K562 (cell line): ENCODE measurements at regions not wholly inside any gene's neighbourhood (a gene's known extent, or its start where the extent isn't known, plus 50 kb on each side); places are given as distances from the start of the nearest gene placed in this dataset.

Experiments used
- CTCF ChIP-seq, 3 experiments: IDR thresholded peaks in 2 of 3; conservative IDR thresholded peaks in 1 of 3; 2 replicates each; pipeline ENCODE4 v1.5.1; 2011 to 2012; ENCODE audit warnings: low read length in 3 of 3, mild to moderate bottlenecking in 3 of 3, control low read depth in 2 of 3, improper control_type of control experiment in 1 of 3, inconsistent platforms in 1 of 3, low read depth in 1 of 3, mixed read lengths in 1 of 3, moderate library complexity in 1 of 3; ENCODE audit not compliant: insufficient read depth in 2 of 3
- EP300 ChIP-seq: IDR thresholded peaks from 2 replicates; pipeline ENCODE4 v1.6.1; 2012; ENCODE audit warnings: low read length, improper control_type of control experiment
- EZH2 ChIP-seq: IDR thresholded peaks from 2 replicates; pipeline ENCODE4 v1.6.1; 2012; ENCODE audit warnings: low read depth, mild to moderate bottlenecking, inconsistent platforms, low read length, borderline replicate concordance
- MIER1 ChIP-seq: fragments of 450-650 bp; IDR thresholded peaks from 2 replicates; pipeline ENCODE4 v1.6.1; 2016; ENCODE audit warnings: antibody characterized with exemption, mild to moderate bottlenecking, low read depth
- NCOA1 ChIP-seq: fragments of 450-650 bp; IDR thresholded peaks from 2 replicates; pipeline ENCODE4 v1.6.1; 2016; ENCODE audit warnings: low read depth
- POLR2A ChIP-seq: fragments of 450-650 bp; conservative IDR thresholded peaks from 2 replicates; pipeline ENCODE4 v1.6.1; 2016
- SMAD4 ChIP-seq: fragments of 250-450 bp; sonication (Bioruptor Pico); conservative IDR thresholded peaks from 2 replicates; pipeline ENCODE4 v1.8.0; 2021; ENCODE audit warnings: inconsistent platforms, mild to moderate bottlenecking, moderate library complexity
- TEAD4 ChIP-seq, 2 experiments: sonication (generic) in 1 of 2; formaldehyde crosslinking in 1 of 2; IDR thresholded peaks; 2 replicates each; pipeline versions ENCODE4 v1.6.1 to v1.8.0; 2012 to 2022; ENCODE audit warnings: borderline replicate concordance in 1 of 2, inconsistent platforms in 1 of 2, low read length in 1 of 2, mild to moderate bottlenecking in 1 of 2, missing genetic modification reagents in 1 of 2
- ZNF280B ChIP-seq: fragments of 250-450 bp; sonication (Bioruptor Pico); IDR thresholded peaks from 2 replicates; pipeline ENCODE4 v1.5.1; 2021; ENCODE audit warnings: mild to moderate bottlenecking
- TF ChIP-seq, protein P1 (sequence below): sonication (generic); formaldehyde crosslinking; IDR thresholded peaks from 2 replicates; pipeline ENCODE4 v1.8.0; 2022; ENCODE audit warnings: mild to moderate bottlenecking, missing genetic modification reagents, borderline replicate concordance
- TF ChIP-seq, protein P2 (sequence below): fragments of 250-450 bp; sonication (Bioruptor Pico); IDR thresholded peaks from 2 replicates; pipeline ENCODE4 v1.5.0; 2020; ENCODE audit warnings: mild to moderate bottlenecking, borderline replicate concordance

GRCh38 chr10:55793024-55793423 lies 568.0 kb downstream of the ZWINT start:
- TF ChIP-seq ZNF280B (CRISPR knock-in tag), result no peak
- TF ChIP-seq EP300, result no peak
- TF ChIP-seq EZH2, result no peak
- TF ChIP-seq CTCF (IDR thresholded peaks at IDR 0.05 in 2 of 3, conservative IDR thresholded peaks at IDR 0.05 in 1 of 3; ENCODE audit: insufficient read depth in 2 of 3, low read depth in 1 of 3, low read length in 3 of 3), result no peak
- TF ChIP-seq, protein P1, sequence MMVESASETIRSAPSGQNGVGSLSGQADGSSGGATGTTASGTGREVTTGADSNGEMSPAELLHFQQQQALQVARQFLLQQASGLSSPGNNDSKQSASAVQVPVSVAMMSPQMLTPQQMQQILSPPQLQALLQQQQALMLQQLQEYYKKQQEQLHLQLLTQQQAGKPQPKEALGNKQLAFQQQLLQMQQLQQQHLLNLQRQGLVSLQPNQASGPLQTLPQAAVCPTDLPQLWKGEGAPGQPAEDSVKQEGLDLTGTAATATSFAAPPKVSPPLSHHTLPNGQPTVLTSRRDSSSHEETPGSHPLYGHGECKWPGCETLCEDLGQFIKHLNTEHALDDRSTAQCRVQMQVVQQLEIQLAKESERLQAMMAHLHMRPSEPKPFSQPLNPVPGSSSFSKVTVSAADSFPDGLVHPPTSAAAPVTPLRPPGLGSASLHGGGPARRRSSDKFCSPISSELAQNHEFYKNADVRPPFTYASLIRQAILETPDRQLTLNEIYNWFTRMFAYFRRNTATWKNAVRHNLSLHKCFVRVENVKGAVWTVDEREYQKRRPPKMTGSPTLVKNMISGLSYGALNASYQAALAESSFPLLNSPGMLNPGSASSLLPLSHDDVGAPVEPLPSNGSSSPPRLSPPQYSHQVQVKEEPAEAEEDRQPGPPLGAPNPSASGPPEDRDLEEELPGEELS (CRISPR knock-in tag), result no peak
- TF ChIP-seq, protein P2, sequence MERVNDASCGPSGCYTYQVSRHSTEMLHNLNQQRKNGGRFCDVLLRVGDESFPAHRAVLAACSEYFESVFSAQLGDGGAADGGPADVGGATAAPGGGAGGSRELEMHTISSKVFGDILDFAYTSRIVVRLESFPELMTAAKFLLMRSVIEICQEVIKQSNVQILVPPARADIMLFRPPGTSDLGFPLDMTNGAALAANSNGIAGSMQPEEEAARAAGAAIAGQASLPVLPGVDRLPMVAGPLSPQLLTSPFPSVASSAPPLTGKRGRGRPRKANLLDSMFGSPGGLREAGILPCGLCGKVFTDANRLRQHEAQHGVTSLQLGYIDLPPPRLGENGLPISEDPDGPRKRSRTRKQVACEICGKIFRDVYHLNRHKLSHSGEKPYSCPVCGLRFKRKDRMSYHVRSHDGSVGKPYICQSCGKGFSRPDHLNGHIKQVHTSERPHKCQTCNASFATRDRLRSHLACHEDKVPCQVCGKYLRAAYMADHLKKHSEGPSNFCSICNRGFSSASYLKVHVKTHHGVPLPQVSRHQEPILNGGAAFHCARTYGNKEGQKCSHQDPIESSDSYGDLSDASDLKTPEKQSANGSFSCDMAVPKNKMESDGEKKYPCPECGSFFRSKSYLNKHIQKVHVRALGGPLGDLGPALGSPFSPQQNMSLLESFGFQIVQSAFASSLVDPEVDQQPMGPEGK (CRISPR knock-in tag), result no peak
- no peak for TF ChIP-seq MIER1
- no peak for TF ChIP-seq NCOA1
- TF ChIP-seq POLR2A, result no peak
- TF ChIP-seq SMAD4 (CRISPR knock-in tag), result no peak
- no peak for TF ChIP-seq TEAD4 (IDR thresholded peaks at IDR 0.05; ENCODE audit: low read length)
- no peak for TF ChIP-seq TEAD4 (CRISPR knock-in tag; IDR thresholded peaks at IDR 0.05; ENCODE audit: borderline replicate concordance)
